Glutamatergic neuron (in vitro differentiated cells): ENCODE measurements at regions not wholly inside any gene's neighbourhood (a gene's known extent, or its start where the extent isn't known, plus 50 kb on each side); places are given as distances from the start of the nearest gene placed in this dataset.

ENCODE experiments used
- DNase-seq: peaks from one replicate; pipeline ENCODE4 v3.0.0; 2022
- H3K27ac Mint-ChIP-seq: one replicate; pipeline ENCODE4 v1.8.0; 2020; ENCODE audit warnings: mild to moderate bottlenecking, mixed read lengths, inconsistent platforms; ENCODE audit not compliant: unreplicated experiment
- H3K27me3 Mint-ChIP-seq: one replicate; pipeline ENCODE4 v1.8.0; 2020; ENCODE audit warnings: mild to moderate bottlenecking, moderate library complexity, mixed read lengths, inconsistent platforms; ENCODE audit not compliant: unreplicated experiment
- H3K36me3 Mint-ChIP-seq: one replicate; pipeline ENCODE4 v1.8.0; 2020; ENCODE audit warnings: mild to moderate bottlenecking, mixed read lengths, inconsistent platforms; ENCODE audit not compliant: unreplicated experiment
- H3K4me1 Mint-ChIP-seq: one replicate; pipeline ENCODE4 v1.8.0; 2020; ENCODE audit warnings: mild to moderate bottlenecking, low read depth, mixed read lengths, inconsistent platforms; ENCODE audit not compliant: unreplicated experiment
- H3K4me3 Mint-ChIP-seq: one replicate; pipeline ENCODE4 v1.8.0; 2020; ENCODE audit warnings: mild to moderate bottlenecking, mixed read lengths, inconsistent platforms; ENCODE audit not compliant: unreplicated experiment
- H3K9me3 Mint-ChIP-seq: one replicate; pipeline ENCODE4 v1.8.0; 2020; ENCODE audit warnings: mild to moderate bottlenecking, moderate library complexity, mixed read lengths, inconsistent platforms; ENCODE audit not compliant: unreplicated experiment
- TF ChIP-seq, protein P1 (sequence below): fragments of 200-600 bp; sonication (generic); IDR thresholded peaks from one replicate; pipeline ENCODE4 v1.5.0; 2021; ENCODE audit not compliant: partially characterized antibody, unreplicated experiment

GRCh38 chr9:86488794-86489193 lies 134.6 kb upstream of the TUT7 start:
- Mint-ChIP-seq H3K27me3 (no peaks in the 10 kb centered on the region), H3K4me3 (no peak overlapping the region), H3K4me1 (no peaks in the 10 kb centered on the region), H3K36me3 (no peaks in the 10 kb centered on the region), H3K27ac (no peak overlapping the region), H3K9me3 (peaks cover 2% of the 10 kb centered on the region)
- peak; percentile 28 for DNase-seq
- TF ChIP-seq, protein P1, sequence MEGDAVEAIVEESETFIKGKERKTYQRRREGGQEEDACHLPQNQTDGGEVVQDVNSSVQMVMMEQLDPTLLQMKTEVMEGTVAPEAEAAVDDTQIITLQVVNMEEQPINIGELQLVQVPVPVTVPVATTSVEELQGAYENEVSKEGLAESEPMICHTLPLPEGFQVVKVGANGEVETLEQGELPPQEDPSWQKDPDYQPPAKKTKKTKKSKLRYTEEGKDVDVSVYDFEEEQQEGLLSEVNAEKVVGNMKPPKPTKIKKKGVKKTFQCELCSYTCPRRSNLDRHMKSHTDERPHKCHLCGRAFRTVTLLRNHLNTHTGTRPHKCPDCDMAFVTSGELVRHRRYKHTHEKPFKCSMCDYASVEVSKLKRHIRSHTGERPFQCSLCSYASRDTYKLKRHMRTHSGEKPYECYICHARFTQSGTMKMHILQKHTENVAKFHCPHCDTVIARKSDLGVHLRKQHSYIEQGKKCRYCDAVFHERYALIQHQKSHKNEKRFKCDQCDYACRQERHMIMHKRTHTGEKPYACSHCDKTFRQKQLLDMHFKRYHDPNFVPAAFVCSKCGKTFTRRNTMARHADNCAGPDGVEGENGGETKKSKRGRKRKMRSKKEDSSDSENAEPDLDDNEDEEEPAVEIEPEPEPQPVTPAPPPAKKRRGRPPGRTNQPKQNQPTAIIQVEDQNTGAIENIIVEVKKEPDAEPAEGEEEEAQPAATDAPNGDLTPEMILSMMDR: no peak

DNA sequence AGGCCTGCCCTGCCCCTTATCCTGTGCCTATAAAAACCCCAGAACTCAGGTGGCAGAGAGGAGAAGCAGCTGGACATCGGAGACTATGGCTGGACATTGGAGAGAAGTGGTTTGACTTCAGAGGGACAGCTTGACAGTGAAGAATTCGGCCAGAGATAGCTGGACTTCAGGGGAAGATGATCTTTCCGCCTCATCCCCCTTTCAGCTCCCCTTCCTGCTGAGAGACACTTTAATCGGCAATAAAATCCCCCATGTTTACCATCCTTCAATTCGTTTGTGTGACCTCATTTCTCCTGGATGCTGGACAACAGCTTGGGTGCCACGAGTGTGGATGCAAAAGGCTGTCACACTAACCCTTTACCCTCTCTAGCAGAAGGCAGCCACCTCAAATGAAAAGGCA lies 134.1 kb upstream of the TUT7 start:
- no peaks in the 10 kb centered on the region for H3K36me3 Mint-ChIP-seq
- no peak overlapping the region for H3K27ac Mint-ChIP-seq
- H3K4me1 Mint-ChIP-seq: no peaks in the 10 kb centered on the region
- H3K4me3 Mint-ChIP-seq: no peak overlapping the region
- peaks cover 2% of the 10 kb centered on the region for H3K9me3 Mint-ChIP-seq
- TF ChIP-seq, protein P1: no peak
- DNase-seq: no peak
- no peaks in the 10 kb centered on the region for H3K27me3 Mint-ChIP-seq

DNA sequence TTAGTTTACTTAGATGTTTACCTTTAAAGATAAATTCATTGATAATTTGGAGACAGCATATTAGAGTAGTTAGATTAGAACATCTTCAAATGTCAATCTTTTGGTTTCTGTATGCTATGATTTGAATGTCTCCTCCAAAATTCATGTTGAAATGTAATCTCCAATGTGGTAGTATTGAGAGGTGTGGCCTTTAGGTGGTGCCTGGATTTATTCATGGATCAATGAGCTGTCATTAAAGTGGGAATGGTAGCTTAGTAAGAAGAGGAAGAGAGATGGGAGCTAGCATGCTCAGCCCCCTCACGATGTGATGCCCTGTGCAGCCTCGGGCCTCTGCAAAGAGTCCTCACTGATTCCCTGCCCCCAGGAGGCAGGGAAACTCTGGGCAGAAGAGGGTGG lies 133.6 kb upstream of the TUT7 start:
- Mint-ChIP-seq H3K9me3 (peaks cover 2% of the 10 kb centered on the region), H3K27me3 (no peaks in the 10 kb centered on the region), H3K36me3 (no peaks in the 10 kb centered on the region), H3K4me3 (no peak overlapping the region), H3K27ac (no peak overlapping the region), H3K4me1 (no peaks in the 10 kb centered on the region)
- TF ChIP-seq, protein P1: no peak
- DNase-seq: no peak

DNA sequence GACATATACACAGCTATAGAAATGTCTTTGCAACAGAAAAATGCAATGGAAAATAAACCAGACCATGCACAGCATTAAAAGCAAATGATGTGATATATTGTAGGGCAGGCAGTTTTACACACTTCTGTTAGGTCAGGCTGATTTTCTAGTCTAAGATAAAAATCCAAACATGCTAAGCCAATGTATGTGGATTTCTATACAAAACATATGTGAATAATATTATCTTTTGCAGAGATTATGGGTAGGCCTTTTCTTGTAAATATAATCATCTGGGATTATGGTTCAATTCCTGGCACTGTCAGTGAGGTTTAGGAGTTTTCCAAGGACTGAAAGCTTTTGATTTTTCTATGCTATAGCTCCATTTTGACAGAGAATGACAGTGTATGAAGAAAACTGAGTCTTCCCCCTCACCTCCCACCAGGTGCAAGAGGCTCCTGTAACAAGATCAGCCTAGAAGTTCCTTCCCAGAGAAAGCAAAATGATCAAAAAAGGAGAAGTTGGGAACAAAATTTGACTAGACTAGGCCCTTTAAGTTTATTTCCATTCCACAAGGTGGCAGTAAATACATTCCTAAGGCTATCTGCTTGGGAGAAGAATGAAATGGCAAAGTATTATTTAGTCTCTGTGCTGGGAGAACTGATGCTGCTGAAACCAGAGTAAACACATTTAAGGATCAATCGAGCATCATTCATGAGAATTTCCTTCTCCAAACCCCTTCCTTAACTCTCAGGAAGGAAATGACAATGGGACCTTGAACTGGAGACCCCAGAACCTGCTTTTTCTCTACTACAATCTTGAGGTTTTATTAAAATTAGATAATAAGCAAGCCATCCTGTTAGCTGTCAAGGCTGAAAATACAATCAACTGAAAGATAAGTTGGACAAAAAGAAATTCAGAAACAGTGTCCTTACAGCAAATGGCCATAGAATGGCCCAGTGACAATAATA lies 133.0 kb upstream of the TUT7 start:
- Mint-ChIP-seq H3K4me1 (no peaks in the 10 kb centered on the region), H3K27me3 (no peaks in the 10 kb centered on the region), H3K4me3 (no peak overlapping the region), H3K27ac (no peak overlapping the region), H3K9me3 (peaks cover 2% of the 10 kb centered on the region), H3K36me3 (no peaks in the 10 kb centered on the region)
- TF ChIP-seq, protein P1: peak; percentile 67
- DNase-seq: no peak

- Mint-ChIP-seq H3K4me1 (no peaks in the 10 kb centered on the region), H3K9me3 (no peaks in the 10 kb centered on the region), H3K36me3 (no peaks in the 10 kb centered on the region), H3K4me3 (no peak overlapping the region), H3K27ac (no peak overlapping the region), H3K27me3 (no peaks in the 10 kb centered on the region)
- TF ChIP-seq, protein P1: no peak
- no peak for DNase-seq
Measured at GRCh38 chr9:86485359-86485758, 131.1 kb upstream of the TUT7 start.
